Upper lobe of left lung (tissue), 4 donors: ENCODE measurements at regions not wholly inside any gene's neighbourhood (a gene's known extent, or its start where the extent isn't known, plus 50 kb on each side); places are given as distances from the start of the nearest gene placed in this dataset.

ENCODE experiments used
- CTCF ChIP-seq, 6 experiments: fragments of 450-650 bp in 4 of 6; fragments of 200-600 bp in 2 of 6; sonication (generic) in 2 of 6; IDR thresholded peaks; one replicate each; pipeline ENCODE4 v1.5.1; 2016 to 2019; ENCODE audit warnings: antibody characterized with exemption in 6 of 6
- EP300 ChIP-seq, 4 donors: sonication (generic); formaldehyde crosslinking; IDR thresholded peaks; one replicate each; pipeline ENCODE4 v1.5.1; 2017; ENCODE audit warnings: antibody characterized with exemption in 4 of 4, control low read depth in 2 of 4
- POLR2A ChIP-seq, 4 donors: fragments of 450-650 bp; IDR thresholded peaks; one replicate each; pipeline ENCODE4 v1.5.1; 2016 to 2017; ENCODE audit warnings: antibody characterized with exemption in 4 of 4, mild to moderate bottlenecking in 2 of 4
- POLR2AphosphoS5 ChIP-seq, 2 donors: sonication (generic); formaldehyde crosslinking; IDR thresholded peaks; one replicate each; pipeline ENCODE4 v1.5.1; 2017; ENCODE audit warnings: antibody characterized with exemption in 2 of 2

GRCh38 chr2:187768995-187769394, 214.8 kb upstream of the TFPI start:
- TF ChIP-seq CTCF (IDR thresholded peaks at IDR 0.05) (no peak), POLR2A (IDR thresholded peaks at IDR 0.05) (no peak), EP300 (IDR thresholded peaks at IDR 0.05) (no peak), POLR2AphosphoS5 (IDR thresholded peaks at IDR 0.05) (no peak)
